ENCODE measurements at regions not wholly inside any gene's neighbourhood (a gene's known extent, or its start where the extent isn't known, plus 50 kb on each side); places are given as distances from the start of the nearest gene placed in this dataset.
"Not testable (repeated sequence)": the region's sequence is repeated elsewhere in the genome, so short reads cannot be mapped to it uniquely, and the experiment has no call there.

DNA sequence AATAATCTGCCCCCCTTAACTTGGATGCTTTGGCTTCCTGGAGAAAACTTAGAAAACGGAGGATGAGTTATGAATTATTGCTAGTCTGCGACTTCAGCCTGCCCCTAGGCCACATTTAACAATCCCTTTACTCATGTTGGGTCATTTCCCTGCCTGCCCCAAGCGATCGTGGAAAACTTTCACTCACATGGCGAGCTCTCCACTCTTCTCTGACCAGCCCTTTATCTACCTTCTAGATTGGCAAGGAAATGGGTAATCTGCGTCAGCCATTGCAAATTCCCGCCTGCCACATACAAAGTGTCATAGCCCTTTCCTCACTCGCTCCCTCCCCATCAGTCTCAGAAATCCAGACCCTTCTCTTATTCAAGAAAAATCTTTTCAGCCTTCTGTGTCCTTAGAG is 154.3 kb upstream of the IRS2 start:
- DNase-seq (ENCODE audit: low read depth, low spot score): no peak

DNA sequence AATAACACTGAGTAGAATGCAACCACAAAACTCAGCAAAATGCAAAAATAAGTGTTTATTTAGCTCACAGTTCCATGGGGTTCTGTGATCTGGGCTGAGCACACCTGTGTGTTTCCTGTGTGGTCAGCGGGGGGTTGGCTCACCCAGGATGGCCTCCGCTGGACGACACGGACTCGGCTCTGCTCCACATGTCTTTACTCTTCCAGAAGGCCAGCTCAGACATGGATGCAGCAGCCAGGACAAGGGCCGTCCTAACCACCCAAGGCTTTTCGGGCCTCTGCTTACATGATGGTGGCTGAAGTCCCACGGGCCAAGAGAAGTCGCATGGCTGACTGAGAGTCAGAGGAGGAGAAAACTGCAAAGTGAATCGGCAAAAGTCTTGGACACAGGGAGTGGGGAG is 153.5 kb upstream of the IRS2 start:
- DNase-seq (ENCODE audit: low read depth, low spot score): no peak

DNA sequence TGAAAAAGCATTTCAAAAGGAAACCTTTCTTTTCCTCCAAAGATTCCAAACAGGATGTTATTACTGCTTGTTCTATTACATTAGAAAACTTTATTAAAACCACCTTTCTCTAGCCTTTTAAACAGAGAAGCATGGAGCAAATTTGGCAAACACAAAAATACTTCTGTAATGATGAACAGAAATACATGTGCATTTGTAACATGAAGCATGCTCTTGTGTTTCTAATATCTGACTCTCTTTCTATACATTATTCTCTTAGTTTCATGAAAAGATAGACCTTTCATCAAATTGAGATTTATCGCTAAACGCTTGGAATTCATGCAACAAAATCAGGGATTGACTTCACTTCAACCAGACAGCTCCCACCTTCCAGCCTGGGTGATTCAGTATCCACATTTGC is 152.8 kb upstream of the IRS2 start:
- DNase-seq (ENCODE audit: low read depth, low spot score): no peak

DNA sequence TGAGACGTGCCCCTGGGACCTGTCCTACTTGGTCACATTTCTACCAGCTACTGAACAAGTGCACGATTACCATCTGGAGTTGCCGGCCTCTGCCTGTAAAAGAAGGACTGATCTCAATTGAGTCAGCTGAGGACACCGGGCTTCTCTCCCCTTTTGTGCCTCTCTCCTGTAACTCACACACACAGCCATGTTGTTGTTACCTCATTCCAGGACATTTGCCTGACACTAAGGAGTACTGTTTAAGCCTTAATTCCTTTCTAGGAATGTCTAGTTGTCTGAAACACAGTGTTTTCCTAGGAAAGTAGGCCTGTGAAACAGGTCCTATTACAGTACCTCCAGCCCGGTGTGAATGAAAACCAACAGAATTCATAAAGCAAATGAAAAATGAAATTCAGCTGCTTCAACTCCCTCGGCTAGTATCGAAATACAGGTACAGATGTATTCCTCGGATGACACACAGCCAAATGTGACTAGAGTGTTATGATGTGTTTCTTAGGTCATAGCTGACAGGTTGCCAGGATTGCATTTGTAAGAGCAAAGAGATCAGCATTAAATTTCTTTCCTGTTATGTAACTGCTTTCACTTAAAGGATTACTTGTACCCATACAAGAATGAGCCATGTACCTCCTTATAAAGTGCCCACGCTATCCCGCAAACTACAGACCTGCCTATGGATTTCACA is 152.0 kb upstream of the IRS2 start:
- peak; percentile 78 for DNase-seq (ENCODE audit: low read depth, low spot score)

DNA sequence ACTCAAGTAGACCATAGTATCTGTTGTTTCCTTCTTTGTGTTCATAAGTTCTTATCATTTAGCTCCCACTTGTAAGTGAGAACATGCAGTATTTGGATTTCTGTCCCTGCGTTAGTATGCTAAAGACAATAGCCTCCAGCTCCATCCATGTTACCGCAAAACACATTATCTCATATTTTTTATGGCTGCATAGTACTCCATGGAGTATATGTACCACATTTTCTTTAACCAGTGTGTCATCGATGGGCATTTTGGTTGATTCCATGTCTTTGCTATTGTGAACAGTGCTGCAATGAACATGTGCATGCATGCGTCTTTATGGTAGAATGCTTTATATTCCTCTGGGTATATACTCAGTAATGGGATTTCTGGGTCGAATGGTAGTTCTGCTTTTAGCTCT is 148.1 kb upstream of the IRS2 start:
- DNase-seq (ENCODE audit: low read depth, low spot score): not testable (repeated sequence)

DNA sequence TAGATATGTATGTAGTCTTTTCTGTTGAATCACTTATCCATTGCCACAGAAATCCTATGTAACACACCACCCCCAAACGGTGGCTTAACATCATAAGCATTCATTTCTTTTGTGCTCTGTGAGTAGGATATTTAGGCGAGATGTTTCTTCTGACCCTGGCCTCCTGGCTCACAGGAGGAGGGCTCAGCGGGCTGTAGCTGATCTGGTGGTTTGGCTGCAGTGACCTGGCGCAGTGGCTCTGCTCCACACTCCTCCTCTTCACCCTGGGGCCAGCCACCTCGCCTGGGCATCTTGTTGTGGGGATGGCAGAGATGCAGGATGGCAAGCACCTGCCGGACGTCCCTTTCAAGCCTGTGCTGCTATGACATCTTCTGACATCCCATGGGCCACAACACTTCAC is 147.1 kb upstream of the IRS2 start:
- peak; percentile 12 for DNase-seq (ENCODE audit: low read depth, low spot score)

DNA sequence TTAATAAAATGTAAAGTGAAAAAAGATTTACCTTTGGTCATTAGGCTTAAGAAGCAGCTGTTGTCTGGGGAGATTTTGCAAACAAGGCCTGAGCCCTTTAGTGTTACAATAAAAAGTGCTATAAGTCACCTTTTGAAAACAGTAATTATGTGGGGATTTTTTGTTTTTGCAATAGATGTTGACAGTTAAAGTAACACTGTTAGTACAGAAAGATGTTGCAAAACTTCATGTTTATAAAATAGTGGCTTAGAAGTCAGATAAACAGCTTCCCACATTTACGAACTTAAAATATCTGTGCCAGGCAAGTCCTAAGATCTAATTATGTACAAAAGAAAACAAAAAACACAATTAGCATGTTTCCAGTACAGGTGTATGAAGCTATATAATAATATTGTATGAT is 138.0 kb upstream of the IRS2 start:
- DNase-seq (ENCODE audit: low read depth, low spot score): no peak

DNA sequence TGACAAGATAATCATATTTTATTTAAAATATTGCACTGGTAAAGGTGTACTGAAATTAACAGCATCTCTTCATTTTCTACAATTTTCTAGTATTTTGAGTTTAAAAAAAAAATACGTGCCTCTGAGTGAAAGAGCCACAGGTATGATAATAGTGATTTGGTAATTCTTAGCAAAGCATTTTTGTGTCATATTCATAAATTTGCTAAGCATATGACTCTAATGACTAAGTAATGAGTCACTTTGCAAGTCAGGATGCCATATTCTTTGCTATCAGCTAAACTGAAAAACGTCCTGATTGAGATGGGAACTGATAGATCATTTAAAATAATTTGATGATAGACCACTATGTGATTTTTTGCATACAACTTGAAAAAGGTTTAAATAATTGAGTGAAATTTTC is 136.1 kb upstream of the IRS2 start:
- DNase-seq (ENCODE audit: low read depth, low spot score): no peak

DNA sequence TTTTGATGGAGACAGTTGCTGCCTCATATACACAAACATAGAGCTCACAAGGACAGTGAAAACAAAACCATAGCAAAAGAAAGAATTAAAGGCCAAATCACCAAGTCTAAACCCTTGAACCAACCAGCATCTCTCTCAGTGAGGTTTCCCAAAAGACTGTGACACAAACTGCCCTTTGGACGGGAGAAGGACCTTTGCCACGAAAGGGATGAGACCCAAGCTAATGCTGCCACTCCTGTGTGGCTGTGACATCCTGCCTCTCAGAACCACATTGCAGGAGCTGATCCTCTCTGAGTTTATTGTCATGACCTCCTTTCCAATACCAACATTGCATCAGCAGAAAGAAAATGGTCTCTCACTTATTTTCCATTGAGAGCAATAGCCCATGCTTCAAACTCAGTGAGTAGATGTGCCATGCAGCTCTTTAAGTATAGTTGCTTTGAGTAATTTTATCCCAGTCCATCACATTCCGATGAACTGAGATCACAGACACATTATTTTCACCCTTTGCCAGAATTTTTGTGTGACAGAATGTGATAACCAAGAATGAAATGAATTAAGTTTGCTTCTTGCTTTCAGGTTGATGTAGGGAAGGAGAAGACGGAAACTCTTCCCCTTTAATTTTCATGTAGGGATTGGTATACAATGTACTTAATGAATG is 133.5 kb upstream of the IRS2 start:
- DNase-seq (ENCODE audit: low read depth, low spot score): peak; percentile 56

DNA sequence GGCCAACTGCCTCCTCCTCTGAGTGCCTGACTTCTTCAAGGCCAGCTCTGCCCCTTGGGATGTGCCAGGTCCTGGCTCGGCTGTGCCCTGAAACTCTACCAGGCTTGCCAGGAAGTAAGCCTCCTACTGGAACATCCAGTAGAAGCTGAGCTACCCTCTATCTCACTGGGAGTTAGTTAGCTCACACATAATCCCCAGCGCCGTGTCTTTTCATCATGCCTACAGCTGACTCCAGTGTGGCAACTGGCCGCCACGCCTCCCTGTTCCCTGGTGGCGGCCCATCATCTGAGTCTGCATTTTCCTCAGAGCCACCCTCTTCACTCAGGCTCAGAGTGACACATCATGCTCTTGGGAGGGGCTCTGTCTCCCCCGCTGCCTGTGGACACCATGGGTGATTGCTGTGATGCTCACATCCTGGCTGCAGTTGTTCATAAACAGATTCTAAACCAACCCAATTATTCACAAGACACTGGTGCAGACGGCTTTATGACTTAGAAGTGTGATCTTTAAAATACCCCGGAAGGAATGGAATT is 131.9 kb upstream of the IRS2 start:
- peak; percentile 20 for DNase-seq (ENCODE audit: low read depth, low spot score)

DNA sequence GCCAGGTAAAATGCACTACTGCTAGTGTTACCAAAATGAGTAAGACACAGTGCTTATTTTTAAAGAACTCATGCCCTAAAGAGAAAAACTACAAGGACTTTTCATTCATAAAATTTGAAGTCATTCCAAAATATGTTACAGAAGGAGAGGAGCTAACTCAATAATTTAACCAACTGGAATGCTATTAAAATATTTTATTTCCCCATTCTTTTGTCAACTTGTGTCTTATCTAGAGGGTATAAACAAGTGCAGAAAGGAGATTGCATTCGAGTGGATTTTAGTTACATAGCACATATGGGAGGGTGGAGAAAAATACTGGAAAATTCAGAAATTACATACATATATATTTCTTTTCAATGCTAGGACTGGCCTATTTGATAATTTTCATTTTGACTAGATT is 131.0 kb upstream of the IRS2 start:
- no peak for DNase-seq (ENCODE audit: low read depth, low spot score)

DNA sequence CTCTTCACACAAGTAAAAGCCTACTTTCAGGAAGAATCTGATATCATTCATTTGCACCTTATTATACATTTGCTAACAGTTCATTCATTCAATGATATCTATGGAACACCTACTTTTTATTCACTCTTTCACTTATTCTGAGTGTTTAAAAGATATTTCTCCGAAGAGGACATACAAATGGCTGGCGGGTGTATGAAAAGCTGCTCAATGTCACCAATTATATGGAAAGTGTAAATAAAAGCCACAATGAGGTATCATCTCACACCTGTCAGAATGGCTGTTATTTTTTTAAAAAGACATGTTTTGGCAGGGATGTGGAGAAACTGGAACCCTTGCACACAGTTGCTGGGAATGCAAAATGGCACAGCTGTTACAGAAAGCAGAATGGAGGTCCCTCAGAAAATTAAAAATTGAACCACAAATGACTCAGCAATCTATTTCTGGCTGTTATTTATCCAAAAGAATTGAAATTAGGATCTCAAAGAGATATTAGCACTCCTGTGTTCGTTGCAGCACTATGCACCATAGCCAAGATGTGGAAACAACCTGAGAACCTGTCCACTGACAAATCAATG is 127.6 kb upstream of the IRS2 start:
- no peak for DNase-seq (ENCODE audit: low read depth, low spot score)

DNA sequence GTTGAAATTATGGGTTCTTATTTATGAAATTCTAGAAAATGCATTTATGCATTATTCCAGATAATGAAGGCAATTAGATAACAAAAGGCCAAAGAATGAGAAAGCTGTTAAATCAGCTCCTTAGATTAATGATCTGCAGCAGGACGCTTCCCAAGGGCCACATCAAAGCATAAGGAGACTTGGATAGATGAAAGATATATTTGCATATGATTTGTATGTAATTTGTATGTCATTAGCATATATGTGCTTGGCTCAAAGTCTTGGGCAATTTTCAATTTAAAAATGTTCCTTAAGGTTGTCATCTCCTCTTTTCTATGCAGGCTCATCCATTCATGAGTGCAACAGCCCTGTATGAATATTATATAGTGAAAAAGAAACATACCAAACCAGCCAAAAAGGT is 126.8 kb upstream of the IRS2 start:
- no peak for DNase-seq (ENCODE audit: low read depth, low spot score)

DNA sequence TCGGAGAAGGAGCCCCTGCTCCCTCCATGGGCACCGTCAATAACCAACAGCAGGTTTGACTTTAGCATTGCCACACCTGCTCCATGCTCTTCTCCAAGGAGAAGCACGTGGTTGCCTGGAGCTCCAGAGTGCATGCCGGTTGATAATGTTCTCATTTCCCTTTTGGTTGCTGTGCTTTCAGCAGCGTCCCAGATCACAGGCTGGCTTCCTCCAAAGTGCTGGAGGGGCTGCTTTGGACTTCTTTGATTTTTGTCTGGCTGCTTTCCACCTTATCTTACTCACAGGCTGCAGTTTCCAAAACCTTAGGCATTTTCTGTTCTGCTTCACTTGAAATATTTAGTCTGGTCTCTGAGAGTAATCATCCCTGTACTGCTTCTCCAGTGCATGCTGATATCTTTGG is 123.8 kb upstream of the IRS2 start:
- peak; percentile 26 for DNase-seq (ENCODE audit: low read depth, low spot score)

DNA sequence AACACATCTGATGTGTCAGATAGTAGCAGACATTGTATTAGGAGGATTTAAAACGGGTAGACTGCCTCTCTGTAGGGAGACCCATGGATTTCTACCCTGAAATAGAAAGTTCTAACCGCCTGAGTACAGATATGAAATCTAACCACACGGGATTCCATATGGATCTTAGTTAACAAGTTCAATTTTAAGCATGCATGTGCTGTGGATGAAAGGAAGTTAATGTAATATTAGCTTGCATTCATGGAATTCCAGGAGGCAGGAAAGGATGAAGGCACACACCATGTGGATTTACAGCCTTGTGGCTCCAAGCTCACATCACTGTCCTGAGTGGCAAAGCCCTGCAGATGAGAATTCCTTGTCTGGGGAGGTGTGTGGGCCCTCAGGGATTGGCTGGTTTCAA is 120.6 kb upstream of the IRS2 start:
- no peak for DNase-seq (ENCODE audit: low read depth, low spot score)

DNA sequence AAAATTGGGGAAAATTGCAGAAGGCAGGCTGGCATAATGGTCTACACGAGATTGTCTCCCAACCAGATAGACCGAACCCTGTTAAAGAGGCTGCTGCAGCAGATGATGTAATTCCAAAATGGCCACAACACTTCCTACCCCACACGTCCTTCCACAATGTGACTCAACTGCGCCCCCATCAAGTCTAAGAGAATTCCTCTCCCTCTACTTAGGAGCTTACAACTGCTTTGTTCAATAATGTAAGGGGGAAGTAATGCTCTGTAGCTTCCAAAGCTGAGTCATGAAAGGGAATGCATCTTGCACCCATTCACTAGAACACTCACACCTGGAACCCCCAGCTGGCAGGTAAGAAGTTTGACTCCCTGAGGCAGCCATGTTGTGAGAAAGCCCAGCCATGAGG is 117.8 kb upstream of the IRS2 start:
- no peak for DNase-seq (ENCODE audit: low read depth, low spot score)

DNA sequence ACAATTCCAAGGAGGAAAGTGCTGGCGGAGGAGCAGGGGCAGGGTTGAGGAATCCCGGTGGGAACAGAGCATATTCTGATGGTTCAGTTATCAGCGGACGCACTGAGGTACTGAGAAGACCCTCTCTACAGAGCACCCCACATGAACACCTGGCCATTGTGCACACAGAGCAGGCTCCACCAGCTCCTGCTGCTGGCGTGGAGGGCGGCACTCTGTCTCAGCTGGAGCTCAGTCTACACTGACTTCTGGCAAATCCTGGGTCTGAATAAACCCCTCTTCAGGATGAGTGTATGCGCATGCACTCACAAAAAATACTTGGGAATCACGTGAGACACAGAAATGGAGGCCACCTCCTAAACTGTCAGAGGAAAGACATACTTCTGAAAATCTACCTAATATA is 114.4 kb upstream of the IRS2 start:
- no peak for DNase-seq (ENCODE audit: low read depth, low spot score)

DNA sequence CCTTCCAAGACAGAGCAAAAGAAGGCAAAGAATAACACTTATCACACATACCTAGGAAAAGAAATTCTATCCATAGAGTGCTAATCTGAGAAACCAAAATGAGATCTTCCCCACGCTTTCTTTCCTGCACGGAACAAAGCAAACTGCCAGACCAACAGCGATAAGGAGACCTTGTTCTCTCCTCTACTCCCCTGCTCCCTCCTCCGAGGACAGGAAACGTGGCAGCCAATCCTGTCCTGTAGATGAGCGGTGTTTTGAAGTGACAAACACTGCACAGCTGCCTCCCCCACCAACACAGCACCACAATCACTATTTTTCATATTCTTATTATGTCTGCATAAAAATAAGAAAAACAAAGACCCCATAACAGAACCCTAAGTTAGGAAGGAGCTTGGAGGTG is 113.9 kb upstream of the IRS2 start:
- DNase-seq (ENCODE audit: low read depth, low spot score): no peak

DNA sequence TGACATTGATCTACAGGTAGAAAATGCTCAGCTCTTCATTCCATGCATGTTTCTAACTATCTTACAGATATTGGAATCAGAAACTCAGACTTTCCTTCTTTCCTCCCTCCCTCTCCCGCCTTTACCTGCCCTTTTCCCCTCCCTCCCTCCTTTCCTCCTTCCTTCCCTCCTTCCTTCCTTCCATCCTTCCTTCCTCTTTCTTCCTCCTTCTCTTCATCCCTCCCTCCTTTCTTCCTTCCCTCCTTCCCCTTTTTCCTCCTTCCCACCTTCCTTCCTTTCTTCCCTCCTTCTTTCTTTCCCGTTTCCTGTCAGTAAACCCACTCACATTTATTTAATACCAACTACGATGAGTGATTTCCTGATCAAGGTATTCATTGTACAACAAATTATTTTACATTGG is 113.4 kb upstream of the IRS2 start:
- DNase-seq (ENCODE audit: low read depth, low spot score): no peak

DNA sequence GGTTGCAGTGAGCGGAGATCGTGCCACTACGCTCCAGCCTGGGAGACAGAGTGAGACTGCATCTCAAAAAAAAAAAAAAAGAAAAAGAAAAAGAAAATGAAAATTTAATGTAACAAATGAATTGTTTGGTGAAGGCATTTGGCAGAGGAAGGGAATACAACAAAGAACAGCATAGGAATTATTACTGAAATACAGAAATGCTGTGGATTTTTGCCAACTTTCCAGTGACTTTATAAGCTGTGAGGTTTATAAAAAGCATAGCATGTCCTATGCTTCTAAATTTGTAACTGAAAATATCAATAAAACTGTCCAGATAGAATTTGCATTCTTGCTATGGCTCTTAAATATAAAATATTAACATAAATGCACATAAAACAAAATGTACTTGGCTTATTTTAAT is 112.9 kb upstream of the IRS2 start:
- no peak for DNase-seq (ENCODE audit: low read depth, low spot score)

DNA sequence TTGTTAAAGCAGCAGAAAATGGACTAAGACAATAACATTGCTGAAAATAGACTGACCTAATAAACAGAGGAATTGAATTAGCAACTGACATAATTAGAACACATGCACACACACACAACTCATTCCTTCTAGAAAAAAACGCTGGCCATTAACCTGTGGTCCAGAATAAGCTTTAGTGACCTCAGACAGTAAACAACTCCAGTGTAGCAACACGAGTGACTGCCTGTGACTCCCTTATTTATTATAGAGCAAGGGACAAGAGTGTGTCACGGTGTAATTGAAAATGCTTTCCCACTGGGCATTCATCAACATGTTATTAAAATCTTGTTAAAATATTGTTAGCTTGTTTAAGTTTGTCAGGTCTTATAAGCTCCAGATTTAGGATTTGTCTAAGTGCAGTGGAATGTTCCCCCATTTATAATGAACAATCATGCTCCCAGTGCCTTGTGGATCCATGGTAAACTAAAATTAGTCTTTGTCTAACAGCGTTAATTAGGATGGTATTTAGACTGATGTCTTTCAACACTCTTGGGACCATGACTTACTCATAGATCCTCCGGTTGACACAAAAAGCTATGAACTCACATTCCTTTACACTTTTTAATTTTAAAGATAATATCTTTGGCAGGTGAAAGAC is 111.7 kb upstream of the IRS2 start:
- no peak for DNase-seq (ENCODE audit: low read depth, low spot score)

DNA sequence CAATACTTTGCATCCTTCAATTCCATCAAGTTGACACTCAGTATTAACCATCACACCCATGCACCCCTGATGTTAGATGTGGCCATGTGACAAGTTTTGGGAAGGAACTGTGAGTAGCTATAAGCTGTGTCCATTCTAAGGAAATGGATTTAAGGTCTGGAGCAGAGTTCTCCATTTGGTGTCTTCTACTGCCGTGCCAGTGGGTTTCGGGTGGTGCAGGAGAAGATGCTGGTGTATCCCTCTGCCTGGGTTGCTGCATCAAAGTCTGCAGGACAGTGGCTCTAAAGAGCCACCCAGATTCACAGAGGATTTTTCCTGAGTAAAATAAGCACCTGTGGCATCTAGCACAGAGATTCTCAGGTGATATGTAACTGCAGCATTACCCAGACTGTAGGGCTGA is 105.7 kb upstream of the IRS2 start:
- DNase-seq (ENCODE audit: low read depth, low spot score): no peak

DNA sequence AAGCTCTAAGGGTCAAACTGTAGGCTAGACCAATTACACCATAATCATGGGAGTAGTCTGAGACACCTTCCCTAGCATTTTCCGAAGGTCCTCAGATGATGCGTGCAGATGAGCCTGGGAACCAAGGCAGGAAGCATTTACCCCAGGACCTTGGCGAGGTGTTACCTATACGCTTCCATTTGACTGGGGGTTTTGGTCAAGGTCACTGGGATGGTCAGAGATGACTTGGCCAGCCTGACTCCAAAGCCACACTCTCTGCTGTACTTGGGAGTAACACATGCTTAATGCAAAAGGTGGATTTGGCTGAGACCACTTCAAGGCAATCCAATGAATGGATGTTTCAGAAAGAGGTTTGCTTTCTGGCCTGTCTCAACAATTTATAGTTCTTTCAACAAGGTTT is 98.9 kb upstream of the IRS2 start:
- DNase-seq (ENCODE audit: low read depth, low spot score): no peak

Measured in astrocyte of the hippocampus (primary cell).